GM23338 (cell line): ENCODE measurements at regions not wholly inside any gene's neighbourhood (a gene's known extent, or its start where the extent isn't known, plus 50 kb on each side); places are given as distances from the start of the nearest gene placed in this dataset.

ENCODE experiments used
- CREB1 ChIP-seq: fragments of 250-450 bp; sonication (Bioruptor Pico); IDR thresholded peaks from 2 replicates; pipeline ENCODE4 v1.5.0; 2020; ENCODE audit warnings: low read depth, mild to moderate bottlenecking, moderate library complexity
- CTCF ChIP-seq, 2 experiments: fragments of 200-600 bp in 1 of 2; sonication (generic) in 1 of 2; conservative IDR thresholded peaks; 2 replicates each; pipeline versions ENCODE4 v1.5.1 to v1.6.1; 2016 to 2017; ENCODE audit warnings: antibody characterized with exemption in 2 of 2, low read depth in 2 of 2, mild to moderate bottlenecking in 2 of 2, moderate library complexity in 1 of 2
- ETS1 ChIP-seq: IDR thresholded peaks from 2 replicates; pipeline ENCODE4 v1.6.1; 2016; ENCODE audit warnings: antibody characterized with exemption
- EZH2 ChIP-seq: fragments of 200-600 bp; sonication (generic); IDR thresholded peaks from one replicate; pipeline ENCODE4 v1.8.0; 2017; ENCODE audit warnings: antibody characterized with exemption, mild to moderate bottlenecking, low read depth; ENCODE audit not compliant: unreplicated experiment
- EZH2phosphoT487 ChIP-seq: fragments of 200-600 bp; sonication (generic); IDR thresholded peaks from one replicate; pipeline ENCODE4 v1.8.1; 2018; ENCODE audit warnings: antibody characterized with exemption; ENCODE audit not compliant: unreplicated experiment
- JUNB ChIP-seq: IDR thresholded peaks from one replicate; pipeline ENCODE4 v1.6.1; 2016; ENCODE audit warnings: antibody characterized with exemption; ENCODE audit not compliant: unreplicated experiment
- NANOG ChIP-seq: IDR thresholded peaks from 2 replicates; pipeline ENCODE4 v1.6.1; 2016; ENCODE audit warnings: antibody characterized with exemption, borderline replicate concordance
- POLR2AphosphoS5 ChIP-seq: IDR thresholded peaks from 2 replicates; pipeline ENCODE4 v1.6.1; 2016; ENCODE audit warnings: antibody characterized with exemption, low read depth
- REST ChIP-seq: IDR thresholded peaks from one replicate; pipeline ENCODE4 v1.6.1; 2018; ENCODE audit warnings: antibody characterized with exemption; ENCODE audit not compliant: unreplicated experiment
- STAT1 ChIP-seq: IDR thresholded peaks from one replicate; pipeline ENCODE4 v1.6.1; 2016; ENCODE audit warnings: antibody characterized with exemption; ENCODE audit not compliant: unreplicated experiment
- ZNF331 ChIP-seq: fragments of 250-450 bp; sonication (Bioruptor Pico); IDR thresholded peaks from 2 replicates; pipeline ENCODE4 v1.5.0; 2020; ENCODE audit warnings: low read depth, mild to moderate bottlenecking, moderate library complexity
- ZNF462 ChIP-seq: fragments of 250-450 bp; sonication (Bioruptor Pico); IDR thresholded peaks from 2 replicates; pipeline ENCODE4 v1.5.0; 2020; ENCODE audit warnings: mild to moderate bottlenecking, moderate library complexity

- TF ChIP-seq CTCF (conservative IDR thresholded peaks at IDR 0.05; ENCODE audit: low read depth in 2 of 2) (no peak), REST (no peak), EZH2 (no peak), POLR2AphosphoS5 (no peak), JUNB (no peak), ZNF331 (CRISPR knock-in tag) (no peak), STAT1 (no peak), CREB1 (CRISPR knock-in tag) (no peak), ETS1 (no peak), EZH2phosphoT487 (no peak), NANOG (no peak), ZNF462 (no peak)
These were observed 185.2 kb upstream of the SLC38A2 start for GRCh38 chr12:46557539-46558373.
